Activated naive CD4-positive, alpha-beta T cell treated with Interleukin-2 at 50 U/mL for 16 hours (primary cell): ENCODE measurements at regions not wholly inside any gene's neighbourhood (a gene's known extent, or its start where the extent isn't known, plus 50 kb on each side); places are given as distances from the start of the nearest gene placed in this dataset.

Source experiments
- DNase-seq: peaks from one replicate; pipeline ENCODE4 v3.0.0-alpha.2; 2020

DNA sequence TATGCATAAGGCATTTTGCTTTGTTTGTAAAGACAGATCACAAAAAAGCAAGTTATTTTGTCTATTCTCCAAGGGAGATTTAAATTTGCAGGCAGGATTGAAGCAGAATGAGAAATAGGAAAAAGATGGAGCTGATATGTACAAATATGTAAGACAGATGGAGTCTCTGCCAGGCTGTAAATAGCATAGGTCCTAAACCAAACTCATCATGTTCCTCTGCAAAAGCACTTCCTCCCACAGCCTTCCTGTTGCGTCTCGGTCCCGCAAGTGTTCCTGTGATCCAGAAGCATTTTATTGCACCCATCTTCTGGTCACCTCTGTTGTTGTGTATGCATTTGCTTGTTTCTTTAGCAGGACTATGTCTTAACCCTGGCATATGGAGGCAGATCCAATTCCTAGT lies 95.7 kb upstream of the CLDN10 start:
- DNase-seq = no peak

DNA sequence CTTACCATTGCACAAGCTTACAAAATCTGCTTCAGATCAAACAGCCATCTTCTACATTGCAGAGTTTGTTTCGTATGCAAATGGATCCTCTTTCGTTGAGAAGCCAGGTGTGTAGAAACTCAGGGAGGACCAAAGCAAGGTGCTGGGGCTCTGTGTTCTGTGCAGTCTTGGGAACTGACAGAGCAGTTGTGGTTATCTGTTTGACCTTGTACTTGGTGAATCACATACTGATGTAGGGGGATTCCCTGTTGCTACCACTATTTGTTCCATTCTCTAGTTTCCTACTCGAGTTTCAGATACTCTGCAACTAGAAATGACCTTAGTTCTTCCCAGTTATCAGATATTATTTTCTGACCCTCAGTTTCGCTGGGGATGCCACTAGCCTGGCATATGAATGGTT lies 95.2 kb upstream of the CLDN10 start:
- DNase-seq = no peak

DNA sequence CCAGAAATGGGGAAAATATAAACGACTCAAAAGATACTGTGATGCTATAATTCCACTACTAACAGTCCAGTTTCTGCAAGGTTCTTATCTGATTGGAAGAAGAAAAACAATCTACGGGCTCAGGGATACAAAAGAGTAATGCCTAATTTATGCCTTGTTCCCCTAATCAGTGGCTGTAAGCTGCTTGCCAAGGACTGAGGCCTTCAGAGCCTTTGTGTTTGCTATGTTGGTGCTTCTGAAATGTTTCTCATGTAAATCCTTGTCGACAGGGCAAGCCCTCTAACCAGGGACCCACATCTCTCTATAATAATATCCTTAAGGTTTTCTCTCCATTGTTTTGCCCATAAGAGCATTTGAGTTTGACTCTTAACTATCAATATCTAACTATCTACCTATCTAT lies 89.7 kb upstream of the CLDN10 start:
- DNase-seq = no peak

DNA sequence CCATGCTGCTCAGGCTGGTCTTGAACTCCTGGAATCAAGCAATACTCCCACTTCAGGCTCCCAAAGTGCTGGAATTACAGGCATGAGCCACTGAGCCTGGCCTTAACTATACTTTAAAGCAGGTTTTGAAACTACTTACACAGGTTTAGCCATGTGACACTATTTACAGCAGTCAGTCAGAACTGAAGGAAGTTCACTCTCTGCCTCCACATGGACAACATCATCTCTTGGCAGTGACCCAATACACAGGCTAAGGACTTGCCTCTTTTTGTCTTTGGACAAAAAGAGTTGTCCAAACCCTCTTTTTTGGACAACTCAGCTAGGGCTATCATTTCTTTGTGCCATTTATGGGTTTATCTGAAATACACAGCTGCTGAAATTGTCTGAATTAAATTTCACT lies 89.0 kb upstream of the CLDN10 start:
- DNase-seq = no peak

DNA sequence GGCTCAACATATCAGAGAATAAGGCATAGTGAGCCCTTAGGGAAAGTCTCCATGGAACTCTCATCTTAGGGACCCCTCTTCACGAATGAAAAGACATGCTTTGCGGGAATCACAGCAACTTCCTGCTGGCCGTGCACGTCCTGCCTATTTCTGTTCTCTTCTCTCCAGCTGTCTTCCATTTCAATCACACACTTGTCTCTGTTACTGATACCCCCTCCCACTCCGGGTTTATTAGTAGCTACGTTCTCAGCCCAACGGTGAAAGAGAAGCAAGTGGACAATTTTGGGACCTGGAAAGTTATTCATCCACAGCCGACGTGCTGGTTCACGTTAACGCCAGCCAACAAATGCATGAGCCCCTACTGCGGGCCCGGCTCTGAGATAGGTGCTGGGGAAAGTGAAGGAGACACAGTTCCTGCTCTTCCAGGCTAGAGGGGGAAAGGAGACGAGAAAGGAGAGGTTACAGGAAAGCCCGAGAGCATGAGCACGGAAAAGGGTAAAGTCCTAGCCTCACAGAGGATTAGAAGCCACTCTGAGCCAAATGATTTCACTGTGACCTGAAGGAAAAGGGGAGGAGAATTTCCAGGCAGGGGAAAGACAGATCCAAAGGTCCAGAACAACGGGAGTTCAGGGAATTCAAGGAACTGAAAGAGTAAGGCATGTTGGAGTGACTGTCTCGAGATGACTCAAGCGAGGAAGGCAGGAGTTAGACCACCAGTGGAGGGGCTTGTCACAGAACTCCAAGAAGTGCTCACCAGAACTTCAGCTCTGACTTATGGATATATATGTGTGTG lies 81.8 kb upstream of the CLDN10 start:
- DNase-seq = no peak

DNA sequence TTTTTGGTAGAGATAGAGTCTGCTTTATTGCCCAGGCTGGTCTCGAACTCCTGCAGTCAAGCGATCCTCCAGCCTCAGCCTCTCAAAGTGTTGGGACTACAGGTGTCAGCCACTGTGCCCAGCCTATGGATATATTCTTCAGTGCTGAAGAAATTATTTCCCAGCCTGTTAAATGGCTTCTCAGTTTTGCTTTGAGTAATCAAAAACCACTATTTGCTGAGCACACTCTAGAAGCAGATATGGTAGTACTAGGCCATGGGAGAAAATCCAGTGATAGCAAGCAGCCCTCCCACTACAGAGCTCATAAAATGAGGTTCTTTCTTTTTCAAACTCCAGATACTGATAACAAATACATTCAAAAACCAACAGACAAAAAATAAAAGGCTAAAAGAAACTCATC lies 80.6 kb upstream of the CLDN10 start:
- no peak for DNase-seq

DNA sequence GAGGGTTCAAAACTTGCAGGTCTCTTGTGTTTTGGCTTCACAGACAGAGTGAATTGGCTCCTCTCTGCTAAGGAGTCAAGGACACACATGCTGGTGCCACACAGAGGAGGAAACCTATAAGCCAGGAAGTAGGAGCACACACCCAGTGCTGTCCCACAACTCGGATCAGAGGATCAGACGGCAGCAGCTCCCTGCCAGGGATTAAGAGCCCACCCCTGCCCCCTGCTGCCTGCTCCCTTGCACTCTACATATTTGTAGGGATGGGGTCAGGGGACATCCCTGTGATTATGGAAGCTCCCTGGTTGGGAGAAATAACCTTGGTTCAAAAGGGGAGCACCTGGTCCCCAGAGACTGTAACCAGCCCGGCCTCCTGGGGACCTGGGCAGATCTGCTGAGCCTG lies 77.5 kb upstream of the CLDN10 start:
- DNase-seq = no peak

DNA sequence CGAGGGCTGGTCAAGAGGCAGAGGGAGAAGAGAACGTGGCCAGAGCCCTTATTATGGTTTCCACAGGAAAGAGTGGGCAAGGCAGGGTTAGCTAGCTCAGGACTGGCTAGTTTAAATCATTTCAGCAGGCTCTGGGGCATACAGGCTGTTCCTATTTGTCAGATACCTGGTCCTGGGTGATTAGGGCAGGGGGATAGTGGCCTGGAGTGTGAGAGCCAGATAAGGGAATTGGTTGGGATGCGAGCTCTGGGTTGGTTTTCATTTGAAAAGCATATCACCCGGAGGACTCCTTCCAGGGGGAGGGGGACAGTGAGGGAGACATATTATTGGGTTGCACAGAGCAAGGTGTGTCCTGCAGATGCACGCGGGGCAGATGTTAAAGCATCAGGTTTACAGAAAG lies 75.3 kb upstream of the CLDN10 start:
- DNase-seq = no peak

DNA sequence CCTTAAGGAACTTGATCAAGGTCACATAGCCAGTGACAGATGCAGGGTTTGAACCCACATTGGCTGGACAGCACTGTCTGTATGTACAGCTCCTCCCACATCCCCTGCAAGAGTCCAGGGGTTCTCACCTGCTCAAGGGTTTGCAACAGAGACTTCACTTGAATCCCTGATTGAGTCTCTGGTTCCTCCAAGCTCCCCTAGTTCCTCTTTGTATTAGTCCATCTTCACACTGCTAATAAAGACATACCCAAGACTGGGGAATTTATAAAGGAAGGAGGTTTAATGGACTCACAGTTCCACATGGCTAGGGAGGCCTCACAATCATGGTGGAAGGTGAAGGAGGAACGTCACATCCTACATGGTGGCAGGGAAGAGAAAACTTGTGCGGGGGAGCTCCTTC lies 72.8 kb upstream of the CLDN10 start:
- no peak for DNase-seq

DNA sequence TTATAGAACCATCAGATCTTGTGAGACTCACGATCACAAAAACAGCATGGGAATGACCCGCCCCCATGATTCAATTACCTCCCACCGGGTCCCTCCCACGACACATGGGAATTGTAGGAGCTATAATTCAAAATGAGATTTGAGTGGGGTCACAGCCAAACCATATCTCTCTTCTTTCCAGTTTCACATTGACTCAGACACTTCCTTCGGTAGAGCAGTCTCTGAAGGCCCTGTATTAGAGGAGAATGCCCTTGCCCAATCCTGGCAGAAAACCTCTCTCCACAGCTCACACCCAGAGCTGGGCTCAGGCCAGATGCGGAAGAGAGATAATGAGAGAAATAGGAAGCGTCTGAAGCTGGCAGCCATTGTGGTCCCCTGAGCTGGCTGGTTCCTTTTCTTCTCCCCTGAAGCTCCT lies 72.4 kb upstream of the CLDN10 start:
- DNase-seq = peak; percentile 13

DNA sequence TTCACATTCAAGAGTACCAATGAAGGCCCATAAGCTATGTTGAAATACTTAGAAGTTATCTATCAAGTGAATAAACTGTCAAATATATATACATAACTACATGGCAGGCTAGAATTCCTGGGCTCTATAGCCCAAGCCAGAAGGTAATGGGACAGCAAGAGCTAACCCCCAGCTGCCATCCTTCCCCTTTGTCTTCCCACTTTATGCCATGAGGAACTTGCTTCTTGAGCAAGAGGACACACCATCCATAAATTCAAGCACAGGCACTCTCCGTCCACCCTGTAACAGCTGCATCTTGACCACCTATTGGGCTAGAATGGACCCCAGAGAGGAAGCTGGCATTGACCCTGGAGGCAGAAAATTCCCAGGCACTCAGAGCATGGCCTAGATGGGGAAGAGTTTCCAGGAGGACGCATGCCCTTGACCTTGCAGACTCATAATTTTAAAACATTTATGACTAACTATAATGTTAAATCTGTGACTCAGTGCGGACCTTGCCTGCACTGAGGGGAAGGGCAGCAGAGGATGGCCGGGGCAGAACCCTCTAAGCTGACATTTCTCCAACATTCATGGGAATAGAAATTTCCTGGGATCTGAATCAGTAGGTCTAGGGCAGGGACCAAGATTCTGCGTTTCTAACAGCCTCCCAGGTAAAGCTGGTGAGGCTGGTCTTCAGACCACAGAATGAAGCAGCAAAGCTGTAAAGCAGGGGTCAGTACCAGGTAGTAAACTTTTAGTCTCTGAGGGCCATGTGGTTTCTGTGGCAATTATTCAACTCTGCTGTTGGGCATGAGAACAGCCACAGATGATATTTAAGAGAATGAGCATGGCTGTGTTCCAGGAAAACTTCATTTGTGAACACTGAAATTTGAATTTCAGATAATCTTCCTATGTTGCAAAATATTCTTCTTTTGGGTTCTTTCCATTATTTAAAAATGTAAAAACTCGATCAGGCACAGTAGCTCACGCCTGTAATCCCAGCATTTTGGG lies 71.4 kb upstream of the CLDN10 start:
- no peak for DNase-seq

DNA sequence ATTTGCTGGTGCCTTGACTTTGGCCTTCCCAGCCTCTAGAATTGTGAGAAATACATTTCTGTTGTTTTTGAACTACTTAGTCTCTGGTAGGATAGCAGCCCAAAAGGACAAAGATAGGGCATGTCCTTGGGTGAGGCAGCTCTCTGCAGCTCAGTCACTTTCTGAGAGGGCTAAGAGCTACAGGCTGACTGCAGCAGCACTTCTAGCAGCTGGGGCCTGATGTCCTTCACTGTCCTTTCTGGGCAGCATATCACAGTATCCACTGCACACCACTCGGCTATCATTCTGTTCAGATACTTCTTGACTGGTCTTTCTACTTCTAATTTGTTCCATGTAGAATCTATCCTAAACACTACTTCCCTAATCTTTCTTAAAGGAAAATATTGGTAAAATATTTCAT lies 68.5 kb upstream of the CLDN10 start:
- DNase-seq = no peak

DNA sequence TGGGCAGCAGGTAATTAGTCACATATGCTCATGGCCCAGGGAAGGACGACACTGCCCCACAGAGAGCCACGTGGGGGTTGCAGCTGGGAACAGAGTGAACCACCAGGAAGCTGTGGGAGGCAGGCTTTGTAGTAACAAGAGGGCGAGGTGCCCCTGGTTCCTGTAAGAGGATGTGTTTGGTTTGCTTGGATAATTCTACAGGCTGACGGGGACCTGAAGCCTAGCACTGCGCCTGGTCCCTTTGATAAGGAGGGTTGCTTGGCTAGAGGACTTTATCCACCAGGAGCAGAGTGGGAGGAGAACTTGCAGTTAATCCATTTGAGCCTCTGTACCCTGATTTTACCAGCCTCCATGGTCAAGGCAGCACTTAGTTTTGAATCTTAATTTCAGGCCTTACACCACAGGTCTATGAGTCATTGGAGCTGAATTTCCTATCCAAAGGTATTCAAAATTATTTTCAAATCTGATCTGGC lies 67.4 kb upstream of the CLDN10 start:
- no peak for DNase-seq

DNA sequence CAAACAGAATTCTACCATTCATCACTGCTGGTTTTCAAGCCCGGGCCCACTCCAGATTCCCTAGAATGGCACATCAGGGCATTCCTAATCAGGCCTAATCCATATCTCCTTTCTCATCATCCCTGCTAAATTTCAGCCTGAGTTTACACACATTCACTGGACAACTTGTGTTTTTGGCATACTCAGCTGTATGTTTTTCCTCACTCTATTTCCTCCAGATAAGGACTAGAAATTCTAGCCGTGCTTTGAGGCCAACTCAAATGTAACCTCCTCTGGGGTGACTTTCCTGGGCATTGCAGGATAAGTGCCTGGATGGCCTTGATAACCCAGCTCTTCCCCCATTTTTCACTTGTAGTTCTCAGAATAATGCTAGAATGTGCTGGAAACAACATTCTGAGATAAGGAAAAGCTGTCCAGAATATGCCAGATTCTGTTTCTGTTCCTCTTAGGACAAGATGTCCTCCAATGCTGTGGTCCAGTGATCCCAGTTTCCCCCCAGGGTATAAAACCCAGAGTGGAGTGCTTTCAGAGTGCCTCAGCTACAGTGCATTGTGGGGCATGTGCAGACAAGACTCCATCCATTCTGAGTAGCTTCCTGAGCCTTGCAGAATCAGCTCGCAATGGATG lies 66.9 kb upstream of the CLDN10 start:
- no peak for DNase-seq

DNA sequence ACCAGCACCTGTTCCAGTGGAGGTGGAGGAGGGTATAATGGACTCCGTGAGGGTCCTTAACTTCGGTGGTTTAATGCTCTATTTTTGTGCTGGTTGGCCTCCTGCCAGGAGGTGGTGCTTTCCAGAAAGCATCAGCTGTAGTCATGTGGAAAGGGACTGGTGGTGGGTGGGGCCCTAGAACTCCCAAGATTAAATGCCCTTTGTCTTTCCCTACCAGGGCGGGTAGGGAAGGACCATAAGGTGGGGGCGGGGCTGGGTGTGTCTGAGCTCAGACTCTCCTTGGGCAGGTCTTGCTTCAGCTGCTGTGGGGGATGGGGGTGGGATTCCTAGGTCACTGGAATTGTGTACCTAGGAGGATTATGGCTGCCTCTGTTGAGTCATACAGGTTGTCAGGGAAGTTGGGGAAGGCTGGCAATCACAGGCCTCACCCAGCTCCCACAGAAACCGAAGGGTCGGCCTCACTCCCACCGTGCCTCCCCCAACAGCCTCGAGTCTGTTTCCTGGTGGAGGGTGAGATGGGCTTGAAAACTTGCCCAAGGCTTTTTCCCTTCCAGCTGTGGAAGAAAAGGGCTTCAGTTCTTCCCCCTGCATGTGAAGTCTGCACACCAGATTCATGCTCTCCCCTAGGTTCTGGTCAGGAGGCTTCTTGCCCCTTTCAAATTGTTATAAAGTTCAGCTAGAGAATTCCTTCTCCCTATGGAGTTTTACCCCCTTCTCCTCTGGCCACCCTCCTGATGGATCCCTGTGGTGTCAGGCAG lies 60.3 kb upstream of the CLDN10 start:
- DNase-seq = no peak

DNA sequence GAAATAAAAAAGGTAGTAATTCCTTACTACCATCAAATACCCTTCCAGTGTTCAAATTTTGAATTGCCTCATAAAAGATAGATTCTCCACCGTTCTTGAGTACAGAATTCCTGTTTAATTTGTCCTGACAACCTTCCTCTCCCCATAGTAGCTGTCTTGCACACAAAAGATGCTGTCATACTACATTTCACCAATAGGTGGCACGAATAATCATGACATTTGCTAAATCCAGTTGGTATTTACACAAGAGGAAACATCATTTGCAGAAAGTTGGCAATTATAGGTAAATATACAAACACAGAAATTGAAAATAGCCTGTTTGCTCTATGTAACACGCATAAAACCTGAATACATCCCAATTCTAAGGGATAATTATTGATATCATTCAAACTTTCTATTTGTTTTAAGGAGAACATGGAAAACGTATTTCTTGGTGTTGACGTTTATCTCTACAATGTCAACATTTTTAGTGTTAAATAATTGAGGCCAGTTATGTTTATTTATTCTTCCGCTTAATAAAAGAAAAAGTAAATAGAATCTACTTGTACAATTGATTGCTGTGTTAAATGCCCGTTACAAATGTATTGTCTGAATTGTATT lies 58.3 kb upstream of the CLDN10 start:
- DNase-seq = no peak

DNA sequence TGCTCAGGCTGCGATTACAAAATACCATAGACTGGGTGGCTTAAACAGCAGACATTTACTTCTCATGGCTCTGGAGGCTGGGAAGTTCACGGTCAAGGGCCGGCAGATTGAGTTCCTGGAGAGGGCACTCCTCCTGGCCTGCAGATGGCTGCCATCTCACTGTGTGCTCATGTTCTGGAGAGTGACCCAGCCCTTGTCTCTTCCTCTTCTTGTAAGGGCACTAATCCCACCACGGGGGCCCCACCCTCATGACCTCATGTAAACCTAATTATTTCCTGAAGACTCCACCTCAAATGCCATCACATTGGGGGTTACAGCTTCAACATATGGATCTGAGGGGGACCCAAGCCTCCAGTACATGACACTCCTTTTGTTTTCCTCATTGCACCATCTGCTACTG lies 56.0 kb upstream of the CLDN10 start:
- DNase-seq = no peak

DNA sequence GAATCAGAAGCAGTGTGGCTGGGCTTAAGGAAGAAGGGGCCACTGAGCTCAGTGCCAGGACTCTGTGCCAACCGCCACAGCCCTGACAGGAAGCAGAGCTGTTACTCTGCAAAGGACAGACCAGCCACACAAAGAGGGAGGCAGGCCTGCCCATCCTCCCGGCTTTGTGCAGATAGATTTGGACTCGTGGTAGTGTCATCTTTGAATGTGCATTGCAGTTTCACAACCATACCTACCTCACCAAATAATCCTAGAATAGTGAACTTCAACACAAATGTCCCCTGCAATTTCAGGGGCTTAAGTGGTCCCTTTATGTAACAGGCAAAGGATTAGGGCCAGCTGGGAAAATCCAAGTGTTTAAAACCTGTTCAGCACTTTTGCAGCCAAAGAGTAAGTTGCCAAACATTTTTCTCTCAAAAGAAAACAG lies 55.1 kb upstream of the CLDN10 start:
- DNase-seq = no peak

DNA sequence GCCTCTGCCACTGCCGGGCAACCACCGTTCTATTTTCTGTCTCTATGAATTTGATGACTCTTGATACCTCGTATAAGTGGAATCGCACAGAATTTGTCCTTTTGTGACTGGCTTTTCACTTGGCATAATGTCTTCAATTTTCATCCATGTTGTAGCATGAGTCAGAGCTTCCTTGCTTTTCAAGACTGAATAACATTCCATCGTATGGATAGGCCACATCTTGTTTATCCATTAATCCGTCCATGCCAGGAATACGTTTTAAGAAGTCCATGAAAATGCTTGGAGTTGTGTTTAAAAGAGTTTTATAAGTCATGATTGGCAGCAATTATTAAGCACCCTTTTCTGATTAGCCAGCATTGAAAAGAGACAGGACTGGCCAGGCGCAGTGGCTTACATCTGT lies 53.6 kb upstream of the CLDN10 start:
- no peak for DNase-seq

DNA sequence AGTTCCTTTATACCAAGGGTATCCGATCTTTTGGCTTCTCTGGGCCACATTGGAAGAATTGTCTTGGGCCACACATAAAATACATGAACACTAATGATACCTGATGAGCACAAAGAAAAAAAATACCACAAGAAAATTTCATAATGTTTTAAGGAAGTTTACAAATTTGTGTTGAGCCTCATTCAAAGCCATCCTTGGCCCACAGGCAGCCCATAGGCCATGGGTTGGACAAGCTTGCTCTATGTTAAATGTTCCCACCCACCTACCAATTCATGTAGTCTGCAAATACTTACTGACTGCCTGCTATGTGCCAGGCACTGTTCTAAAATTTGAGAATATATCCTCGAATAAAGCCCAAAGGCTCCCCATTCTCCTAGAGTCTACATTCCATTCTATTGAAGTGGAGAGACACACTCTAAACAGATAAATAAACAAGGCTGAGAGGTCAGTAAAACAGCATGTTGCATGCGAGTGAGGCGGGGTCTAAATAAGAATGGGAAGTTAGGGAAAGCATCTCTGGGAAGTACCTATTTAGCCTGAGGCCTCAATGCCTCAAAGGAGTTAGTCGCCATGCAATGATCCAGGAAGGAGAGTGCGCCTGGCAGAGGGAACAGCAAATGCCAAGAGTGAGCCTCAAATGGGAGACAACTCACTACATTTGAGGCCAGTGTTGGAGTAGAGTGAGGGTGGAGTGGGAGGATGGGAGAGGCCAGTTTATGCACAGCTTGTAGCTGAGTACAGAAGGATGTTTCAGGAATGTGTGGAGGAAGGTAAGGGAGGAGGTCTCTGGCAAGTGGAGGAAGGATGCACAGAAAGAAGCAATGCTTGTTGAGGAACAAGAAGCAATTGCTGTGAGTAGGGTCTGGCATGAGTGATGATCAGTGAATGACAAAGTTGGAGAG lies 52.5 kb upstream of the CLDN10 start:
- DNase-seq = no peak

DNA sequence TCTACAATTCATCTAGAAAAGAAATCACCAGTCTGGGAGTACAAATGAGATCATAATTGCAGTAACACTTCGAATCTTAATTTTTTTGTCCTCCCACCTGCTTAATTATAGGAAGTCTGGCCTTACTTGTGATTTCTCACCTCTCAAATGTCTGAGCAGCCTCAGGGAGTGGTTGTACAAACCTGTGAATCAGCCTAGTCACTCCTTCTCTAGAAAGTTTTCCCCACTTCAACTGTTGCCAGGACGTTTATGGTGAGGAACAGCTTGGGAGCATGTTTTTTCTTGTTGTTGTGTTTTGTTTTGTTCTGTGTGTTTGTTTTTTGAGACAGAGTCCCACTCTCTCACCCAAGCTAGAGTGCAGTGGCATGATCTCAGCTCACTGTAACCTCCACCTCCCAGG lies 50.3 kb upstream of the CLDN10 start:
- no peak for DNase-seq
